ENCODE measurements at regions not wholly inside any gene's neighbourhood (a gene's known extent, or its start where the extent isn't known, plus 50 kb on each side); places are given as distances from the start of the nearest gene placed in this dataset.

DNA sequence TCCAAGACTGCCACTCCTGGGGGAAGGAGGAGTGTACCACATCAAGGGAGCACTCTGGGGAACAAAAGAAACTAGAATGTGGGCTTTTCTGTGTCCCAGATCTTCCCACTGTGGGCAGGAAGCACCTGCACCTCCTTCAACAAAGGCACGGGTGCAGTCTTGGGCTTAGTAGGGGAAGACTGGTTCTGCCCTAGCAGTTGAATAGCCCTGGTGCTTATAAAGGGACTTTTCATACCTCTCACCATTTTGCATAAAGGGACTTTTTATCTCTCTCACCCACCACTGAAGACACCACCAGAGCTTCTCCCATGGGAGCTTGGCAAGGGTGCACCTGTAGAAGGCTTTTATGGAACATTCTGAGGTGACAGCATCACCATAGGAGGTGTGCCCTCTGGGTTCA lies 65.8 kb upstream of the MS4A8 start:
- no peaks in the 10 kb centered on the region for H3K27me3 ChIP-seq (ENCODE audit: control insufficient read depth, insufficient read depth, low read length)
- H3K4me3 ChIP-seq (ENCODE audit: low read depth, low read length), result no peak overlapping the region
- H3K9me3 ChIP-seq (ENCODE audit: control insufficient read depth, low read length), result no peaks in the 10 kb centered on the region
- no peak overlapping the region for H3K27ac ChIP-seq
- no peak overlapping the region for H2AFZ ChIP-seq
- no peaks in the 10 kb centered on the region for H3K36me3 ChIP-seq (ENCODE audit: control insufficient read depth, insufficient read depth, low read length)
- H3K4me2 ChIP-seq (ENCODE audit: low read length), result no peak overlapping the region
- H3K9ac ChIP-seq, result no peak overlapping the region
- no peaks in the 10 kb centered on the region for H3K79me2 ChIP-seq
- no peaks in the 10 kb centered on the region for H3K4me1 ChIP-seq
- TF ChIP-seq, protein P1, sequence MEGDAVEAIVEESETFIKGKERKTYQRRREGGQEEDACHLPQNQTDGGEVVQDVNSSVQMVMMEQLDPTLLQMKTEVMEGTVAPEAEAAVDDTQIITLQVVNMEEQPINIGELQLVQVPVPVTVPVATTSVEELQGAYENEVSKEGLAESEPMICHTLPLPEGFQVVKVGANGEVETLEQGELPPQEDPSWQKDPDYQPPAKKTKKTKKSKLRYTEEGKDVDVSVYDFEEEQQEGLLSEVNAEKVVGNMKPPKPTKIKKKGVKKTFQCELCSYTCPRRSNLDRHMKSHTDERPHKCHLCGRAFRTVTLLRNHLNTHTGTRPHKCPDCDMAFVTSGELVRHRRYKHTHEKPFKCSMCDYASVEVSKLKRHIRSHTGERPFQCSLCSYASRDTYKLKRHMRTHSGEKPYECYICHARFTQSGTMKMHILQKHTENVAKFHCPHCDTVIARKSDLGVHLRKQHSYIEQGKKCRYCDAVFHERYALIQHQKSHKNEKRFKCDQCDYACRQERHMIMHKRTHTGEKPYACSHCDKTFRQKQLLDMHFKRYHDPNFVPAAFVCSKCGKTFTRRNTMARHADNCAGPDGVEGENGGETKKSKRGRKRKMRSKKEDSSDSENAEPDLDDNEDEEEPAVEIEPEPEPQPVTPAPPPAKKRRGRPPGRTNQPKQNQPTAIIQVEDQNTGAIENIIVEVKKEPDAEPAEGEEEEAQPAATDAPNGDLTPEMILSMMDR (IDR thresholded peaks at IDR 0.05), result no peak

DNA sequence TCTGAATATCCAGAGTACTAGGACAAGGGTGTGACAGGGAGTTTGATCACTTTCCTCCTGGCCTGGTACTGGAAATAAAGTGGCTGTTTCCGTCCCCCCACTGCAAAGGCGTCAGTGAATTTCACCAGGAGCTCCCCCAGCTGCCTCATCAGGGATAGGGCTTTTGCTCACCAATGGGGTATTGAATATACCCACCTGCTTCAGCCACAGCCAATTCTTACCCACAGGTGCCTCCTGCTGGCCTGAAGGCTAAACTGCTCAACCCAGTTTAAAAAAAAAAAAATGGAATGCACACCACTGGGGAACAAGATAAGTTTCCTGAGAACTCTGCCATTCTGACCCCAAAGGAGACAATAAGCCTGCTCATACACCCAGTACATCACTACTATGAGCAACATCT lies 65.3 kb upstream of the MS4A8 start:
- no peaks in the 10 kb centered on the region for H3K36me3 ChIP-seq (ENCODE audit: control insufficient read depth, insufficient read depth, low read length)
- no peak overlapping the region for H3K4me3 ChIP-seq (ENCODE audit: low read depth, low read length)
- H3K27ac ChIP-seq, result no peak overlapping the region
- H2AFZ ChIP-seq, result no peak overlapping the region
- TF ChIP-seq, protein P1 (IDR thresholded peaks at IDR 0.05), result no peak
- H3K9ac ChIP-seq, result no peak overlapping the region
- H3K4me1 ChIP-seq, result no peaks in the 10 kb centered on the region
- H3K27me3 ChIP-seq (ENCODE audit: control insufficient read depth, insufficient read depth, low read length), result no peaks in the 10 kb centered on the region
- H3K79me2 ChIP-seq, result no peaks in the 10 kb centered on the region
- H3K4me2 ChIP-seq (ENCODE audit: low read length), result no peak overlapping the region
- no peaks in the 10 kb centered on the region for H3K9me3 ChIP-seq (ENCODE audit: control insufficient read depth, low read length)

DNA sequence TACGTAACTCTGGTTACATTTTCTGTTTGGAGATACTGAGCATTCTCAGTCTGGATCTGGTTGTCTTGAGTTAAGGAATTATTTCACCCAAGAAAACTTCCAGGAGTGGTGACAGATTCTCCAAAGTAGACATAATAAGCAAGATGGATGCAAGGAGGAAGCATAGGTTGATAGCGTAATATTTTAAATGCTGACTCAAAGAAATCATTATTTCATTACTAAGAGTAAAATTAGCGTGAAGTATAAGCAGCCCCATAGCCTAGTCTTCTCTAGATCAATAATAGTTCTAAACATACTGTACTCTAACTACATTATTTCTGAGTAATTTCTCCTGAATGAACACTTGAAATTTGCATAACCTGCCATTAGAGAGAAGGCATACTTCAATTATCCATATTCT lies 57.5 kb upstream of the MS4A8 start:
- Histone ChIP-seq H3K4me2 (ENCODE audit: low read length) (no peak overlapping the region), H2AFZ (no peak overlapping the region), H3K36me3 (ENCODE audit: control insufficient read depth, insufficient read depth, low read length) (no peaks in the 10 kb centered on the region), H3K4me1 (no peaks in the 10 kb centered on the region), H3K9me3 (ENCODE audit: control insufficient read depth, low read length) (no peaks in the 10 kb centered on the region), H3K9ac (no peak overlapping the region), H3K27ac (no peak overlapping the region), H3K79me2 (no peaks in the 10 kb centered on the region), H3K27me3 (ENCODE audit: control insufficient read depth, insufficient read depth, low read length) (no peaks in the 10 kb centered on the region), H3K4me3 (ENCODE audit: low read depth, low read length) (no peak overlapping the region)
- TF ChIP-seq, protein P1 (IDR thresholded peaks at IDR 0.05), result no peak

DNA sequence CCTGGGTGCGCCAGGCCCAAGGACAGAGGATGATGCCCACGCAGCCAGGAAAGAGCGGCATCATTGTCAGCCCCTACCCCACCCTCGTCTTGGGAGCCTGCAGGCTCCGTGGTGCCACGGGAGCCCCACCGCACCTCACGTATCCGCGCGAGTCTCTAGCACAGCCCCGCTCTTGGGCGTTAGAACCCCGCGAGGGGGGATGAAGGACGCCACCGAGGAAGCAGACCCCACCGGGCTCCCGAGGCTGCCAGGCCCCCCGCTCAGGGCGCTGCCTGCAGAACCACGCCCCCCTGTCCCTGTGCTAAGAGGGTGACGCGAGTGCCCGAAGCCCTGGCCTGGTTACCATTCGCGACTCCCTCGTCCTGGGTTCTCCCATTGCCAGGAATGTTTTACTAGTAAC lies 52.3 kb upstream of the MS4A8 start:
- Histone ChIP-seq H3K27me3 (ENCODE audit: control insufficient read depth, insufficient read depth, low read length) (no peaks in the 10 kb centered on the region), H3K9ac (no peak overlapping the region), H3K4me1 (no peaks in the 10 kb centered on the region), H3K4me2 (ENCODE audit: low read length) (no peak overlapping the region), H3K79me2 (no peaks in the 10 kb centered on the region), H3K27ac (no peak overlapping the region), H3K9me3 (ENCODE audit: control insufficient read depth, low read length) (no peaks in the 10 kb centered on the region), H2AFZ (no peak overlapping the region), H3K4me3 (ENCODE audit: low read depth, low read length) (no peak overlapping the region), H3K36me3 (ENCODE audit: control insufficient read depth, insufficient read depth, low read length) (no peaks in the 10 kb centered on the region)
- TF ChIP-seq, protein P1 (IDR thresholded peaks at IDR 0.05), result no peak
